GM18909 (cell line): ENCODE measurements at regions not wholly inside any gene's neighbourhood (a gene's known extent, or its start where the extent isn't known, plus 50 kb on each side); places are given as distances from the start of the nearest gene placed in this dataset.

Source experiments
- ATAC-seq: cut with Tn5 transposase; IDR thresholded peaks from one replicate; pipeline ENCODE4 v1.9.1; 2021; ENCODE audit warnings: mild to moderate bottlenecking; ENCODE audit not compliant: unreplicated experiment, poor library complexity

DNA sequence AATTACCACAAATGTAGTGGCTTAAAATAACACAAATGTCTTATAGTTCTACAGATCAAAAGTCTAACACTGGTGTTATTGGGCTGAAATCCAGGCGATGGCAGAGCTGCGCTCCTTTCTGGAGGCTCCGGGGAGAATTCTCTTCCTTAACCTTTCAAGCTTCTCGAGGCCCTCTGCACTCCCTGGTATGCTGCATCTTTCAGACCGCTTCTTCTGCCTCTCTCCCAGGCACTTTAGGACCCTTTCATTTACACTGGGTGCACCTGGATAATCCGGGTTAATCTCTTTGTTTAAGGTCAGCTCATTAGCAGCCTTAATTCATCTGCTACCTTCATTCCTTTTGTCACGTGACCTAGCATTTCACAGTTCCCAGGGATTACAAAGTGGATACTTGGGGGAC, 211.3 kb upstream of the RFC3 start:
- ATAC-seq: no peak

DNA sequence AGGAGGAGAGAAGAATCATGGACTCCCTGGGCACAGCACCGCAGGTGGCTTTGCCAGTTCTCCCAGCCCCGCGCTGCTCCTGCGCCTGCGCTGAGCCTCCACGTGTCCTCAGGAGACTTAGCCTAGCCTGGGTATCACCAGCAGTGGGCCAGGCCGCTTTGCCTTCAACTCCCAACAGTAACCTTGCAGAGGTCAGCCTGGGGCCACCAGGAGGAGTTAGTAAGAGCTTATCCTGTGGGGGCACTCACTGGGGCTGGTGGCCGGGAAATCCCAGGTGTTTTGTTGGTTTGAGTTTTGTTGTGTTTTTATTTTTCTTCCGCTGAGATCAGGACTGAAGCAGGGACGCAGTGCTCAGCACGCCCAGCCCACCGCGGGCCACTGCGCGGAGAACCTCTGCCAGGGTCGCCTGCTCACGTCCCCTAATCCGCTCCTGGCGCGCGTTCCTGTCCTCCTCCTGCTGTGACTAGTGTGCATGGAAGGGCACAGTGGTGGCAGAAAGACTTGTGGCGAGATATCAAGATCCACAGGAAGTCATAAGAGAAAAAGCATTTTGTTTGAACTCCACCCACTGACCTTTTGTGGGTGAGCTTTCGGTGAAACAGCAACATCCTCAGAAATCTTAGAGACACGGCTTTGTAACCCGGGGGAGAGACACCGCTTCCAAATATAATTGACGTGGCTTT, 207.4 kb upstream of the RFC3 start:
- no peak for ATAC-seq

DNA sequence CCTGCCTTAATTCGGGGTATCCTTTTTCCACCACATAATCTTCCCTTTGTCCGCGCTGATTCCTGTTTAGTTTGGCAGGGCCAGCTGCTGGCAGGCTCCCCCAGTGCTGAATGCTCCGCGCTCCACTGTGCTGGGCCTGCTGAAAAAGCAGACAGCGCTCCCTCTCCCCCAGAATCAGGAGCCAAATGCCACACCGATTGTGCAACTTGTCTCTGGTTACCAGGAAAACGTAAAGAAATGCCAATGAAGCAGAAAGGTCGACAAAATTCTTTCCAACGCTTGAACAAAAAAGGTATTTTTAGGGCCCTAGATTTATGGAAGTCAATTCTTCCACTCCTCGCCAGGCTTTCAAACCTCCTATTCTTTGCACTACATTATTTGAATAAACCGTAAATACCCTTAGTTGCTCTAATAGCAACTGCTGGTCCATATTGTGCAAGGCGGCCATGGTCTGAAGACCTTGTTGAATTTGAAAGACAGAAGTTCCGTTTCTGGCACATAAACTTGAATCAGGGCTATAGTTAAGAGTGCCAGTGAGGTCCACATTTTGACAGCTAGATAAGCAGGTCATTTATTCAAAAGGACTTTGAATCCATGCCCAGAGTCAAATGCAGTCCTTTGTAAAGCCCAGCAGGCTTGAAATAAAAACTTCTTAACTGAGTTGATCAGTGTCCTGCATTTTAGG, 206.7 kb upstream of the RFC3 start:
- ATAC-seq: no peak

DNA sequence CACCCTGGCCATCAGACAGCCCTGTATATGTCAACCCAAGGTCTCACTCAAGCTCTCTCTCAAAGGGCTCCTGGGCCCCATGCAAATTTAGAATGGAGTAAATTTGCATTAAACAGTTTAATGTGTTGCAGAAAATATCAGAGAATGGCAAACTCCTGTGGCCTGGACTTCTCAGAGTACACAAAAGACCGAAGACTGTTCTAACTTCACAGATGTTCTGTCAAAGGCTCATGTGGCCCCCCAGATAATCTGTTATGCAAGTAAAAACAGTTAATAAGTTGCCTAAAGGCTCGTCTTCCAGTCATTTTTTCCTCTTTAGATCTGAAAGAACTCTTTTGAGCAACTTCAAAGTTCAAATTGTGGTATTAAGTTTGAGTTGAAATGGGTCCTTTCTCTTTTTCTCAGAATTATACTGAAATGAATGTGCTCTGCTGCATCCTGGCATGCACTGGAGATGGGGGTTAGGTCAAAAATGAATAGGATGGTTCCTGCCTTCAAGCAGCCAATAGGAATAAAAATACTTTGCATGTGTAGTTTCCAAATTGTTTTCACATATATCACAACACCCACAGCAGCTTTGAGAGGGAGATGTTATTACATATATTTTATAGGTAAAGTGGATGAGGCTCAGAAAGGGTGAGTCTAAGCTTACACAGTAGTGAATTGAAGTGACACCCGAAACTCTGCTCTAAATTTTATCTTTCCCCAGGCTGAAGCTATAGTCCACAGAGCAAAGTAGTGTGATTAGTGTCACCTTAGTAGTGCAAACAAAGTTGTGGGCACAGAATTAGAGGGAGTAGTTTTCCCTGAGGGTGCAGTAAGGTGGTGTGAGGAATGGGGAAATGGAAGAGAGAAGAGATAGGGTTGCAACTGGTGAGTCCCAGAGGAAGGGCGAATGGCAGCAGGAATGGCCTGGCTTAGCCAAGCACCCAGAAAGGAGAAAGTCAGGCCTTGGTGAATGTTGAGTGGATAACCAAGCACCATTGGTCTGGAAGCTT, 205.0 kb upstream of the RFC3 start:
- peak; percentile 65 for ATAC-seq

DNA sequence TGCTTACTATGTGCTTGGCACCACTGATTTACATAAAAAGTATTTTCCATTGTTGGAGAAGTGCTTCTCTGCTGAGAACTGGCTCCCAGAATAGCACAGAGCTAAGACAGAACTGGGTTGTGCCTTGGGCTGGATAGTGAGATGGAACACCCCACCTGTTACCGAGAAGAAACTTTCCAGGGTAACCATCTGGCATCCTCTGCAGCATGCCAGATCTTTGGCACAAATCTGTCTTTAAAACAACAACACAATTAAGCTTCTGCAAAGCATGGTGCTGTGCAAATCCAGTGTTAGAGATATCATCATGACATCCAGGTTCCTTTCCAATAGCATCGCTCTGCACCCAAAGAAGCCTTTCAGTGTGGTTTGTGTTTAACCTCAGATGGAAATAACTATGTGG, 202.5 kb upstream of the RFC3 start:
- ATAC-seq: no peak

DNA sequence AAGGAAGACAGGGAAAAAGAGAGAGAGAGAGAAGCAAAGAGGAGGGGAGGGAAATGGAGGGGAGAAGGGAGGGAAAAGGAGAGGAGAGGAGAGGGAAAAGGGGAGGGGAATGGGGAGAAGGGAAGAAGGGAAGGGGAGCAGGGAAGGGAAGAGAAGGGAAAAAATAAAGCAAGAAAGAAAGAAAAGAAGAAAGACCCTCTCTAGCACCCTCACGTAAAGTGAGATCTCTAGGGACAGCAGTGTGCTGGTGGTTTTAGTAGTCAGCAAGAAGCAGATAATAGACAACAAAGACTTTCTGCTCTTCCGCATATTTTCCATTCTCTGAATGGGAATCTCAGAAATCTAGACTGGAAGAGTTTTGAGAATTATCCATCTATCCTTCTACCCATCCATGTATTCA, 201.8 kb upstream of the RFC3 start:
- no peak for ATAC-seq

DNA sequence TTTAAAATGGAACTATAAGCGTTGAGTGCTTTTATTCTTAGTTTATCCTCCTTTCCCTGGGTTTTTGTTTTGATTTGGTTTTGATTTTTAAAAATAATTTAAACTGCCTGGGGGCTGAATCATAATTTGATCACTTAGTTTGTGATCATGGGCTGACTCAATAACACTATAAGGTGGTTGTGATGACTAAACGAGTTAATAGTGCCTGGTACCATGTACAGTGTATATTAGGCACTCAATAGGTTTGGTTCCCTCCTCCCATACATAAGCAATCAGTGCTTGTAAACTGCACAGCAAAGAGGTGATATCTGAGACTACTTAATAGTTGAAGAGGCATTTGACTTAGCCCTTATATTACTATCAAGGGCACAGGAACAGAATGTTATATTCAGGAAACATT, 200.9 kb upstream of the RFC3 start:
- ATAC-seq: no peak

DNA sequence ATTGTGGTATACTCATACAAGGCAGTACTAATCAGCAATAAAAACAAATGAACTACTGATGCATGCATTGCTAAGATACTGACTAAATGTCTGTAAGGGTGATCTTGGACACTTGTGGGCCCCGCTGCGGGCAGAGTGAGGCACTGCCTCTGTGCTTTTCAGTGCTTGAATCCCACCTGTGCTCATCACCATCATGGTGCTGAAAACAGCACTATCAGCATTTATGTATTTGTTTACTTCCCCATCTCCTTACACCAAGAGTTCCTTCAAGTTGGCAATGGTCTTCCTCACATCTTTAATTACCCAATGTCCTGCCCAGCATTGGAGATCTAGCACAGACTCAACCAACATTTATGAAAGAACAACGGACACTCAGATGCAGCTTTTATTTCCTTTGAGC, 193.7 kb upstream of the RFC3 start:
- no peak for ATAC-seq

DNA sequence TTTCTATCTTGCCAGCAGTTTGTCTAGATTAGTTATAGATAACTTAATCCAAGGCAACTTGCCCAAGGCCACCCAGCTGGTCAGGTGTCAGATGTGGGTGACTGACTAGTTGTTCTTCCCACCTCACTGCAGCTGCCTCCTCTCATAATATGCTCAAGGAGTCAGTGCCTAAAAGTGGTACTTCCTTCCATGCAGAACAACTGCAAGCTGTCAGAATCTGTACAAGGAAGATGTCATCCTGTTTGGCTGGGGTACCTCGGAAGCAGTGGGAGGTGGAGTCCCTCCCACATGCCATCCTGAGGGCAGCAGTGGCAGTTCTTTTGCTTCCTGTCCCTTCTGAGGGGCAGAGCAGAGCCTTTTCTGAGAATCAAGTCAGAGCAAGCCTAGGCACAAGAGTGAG, 193.2 kb upstream of the RFC3 start:
- no peak for ATAC-seq

DNA sequence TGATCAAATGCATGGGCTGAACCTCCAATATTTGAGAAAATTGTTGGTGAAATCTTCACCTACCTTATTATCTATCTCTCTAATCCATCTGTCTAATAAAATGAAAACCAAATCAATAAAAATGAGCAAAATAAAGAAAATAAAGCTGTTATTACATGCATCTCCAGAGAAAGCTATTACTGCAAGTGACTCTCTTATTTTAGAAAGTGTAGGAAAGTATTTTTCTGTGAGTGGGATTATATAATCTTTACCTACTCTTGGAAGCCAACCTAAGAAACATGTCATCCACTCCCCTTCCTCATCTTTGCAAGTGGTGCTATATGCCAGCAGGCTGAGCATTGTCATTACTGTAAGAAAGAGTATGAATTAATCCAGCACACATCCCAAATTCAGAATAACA, 191.5 kb upstream of the RFC3 start:
- ATAC-seq: no peak

DNA sequence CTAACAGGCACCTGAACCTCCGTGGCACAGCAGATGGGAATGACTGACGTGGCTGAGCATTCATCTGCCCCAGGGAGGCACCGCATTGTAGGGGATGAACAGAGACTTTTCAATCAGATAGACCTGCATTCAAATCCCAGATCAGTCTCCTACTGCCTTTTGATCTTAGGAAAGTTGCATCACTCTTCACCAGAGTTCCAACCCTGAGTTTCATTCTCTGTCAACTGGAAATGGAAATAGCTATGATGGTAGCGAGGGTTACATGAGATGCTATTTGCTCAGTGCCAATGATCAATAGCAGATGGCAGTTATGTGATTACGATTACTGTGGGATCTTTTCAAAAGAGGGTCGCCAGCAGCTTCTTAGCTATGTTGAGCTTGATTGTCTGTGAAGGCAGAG, 189.3 kb upstream of the RFC3 start:
- ATAC-seq: no peak

DNA sequence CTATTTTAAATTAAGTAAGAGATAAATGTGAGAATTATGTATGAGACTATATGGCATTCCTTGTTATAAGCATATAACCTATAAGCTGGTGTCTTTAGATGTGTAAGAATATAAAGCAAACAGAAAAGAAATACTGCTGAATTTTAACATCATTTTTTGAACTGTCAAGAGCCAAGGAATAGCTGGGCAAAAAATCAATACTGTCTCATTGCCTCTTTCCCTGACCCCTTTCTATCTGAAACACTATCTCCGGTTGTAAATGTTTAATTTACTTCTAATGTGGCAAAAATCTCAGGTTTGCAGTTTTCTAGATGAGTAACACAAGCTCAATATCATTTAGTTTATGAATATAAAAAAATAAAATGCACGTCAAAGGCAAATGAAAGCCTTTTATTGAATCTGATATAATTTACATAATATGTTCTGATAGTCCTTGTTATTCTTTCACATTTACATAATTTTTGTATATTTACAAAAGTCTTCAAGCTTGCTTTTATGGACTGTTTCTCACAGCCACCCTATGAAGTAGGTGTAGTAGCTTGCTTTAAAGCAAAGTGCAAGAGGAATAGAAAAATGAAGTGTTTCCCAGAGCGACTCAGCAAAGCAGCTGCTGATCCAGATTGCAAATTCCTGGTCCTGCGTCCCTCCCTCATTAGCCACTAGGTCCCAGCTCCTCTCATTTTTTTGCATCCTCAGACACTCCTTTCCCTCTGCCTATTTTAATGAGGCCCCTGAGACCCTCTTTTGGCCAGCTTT, 188.2 kb upstream of the RFC3 start:
- ATAC-seq: no peak

DNA sequence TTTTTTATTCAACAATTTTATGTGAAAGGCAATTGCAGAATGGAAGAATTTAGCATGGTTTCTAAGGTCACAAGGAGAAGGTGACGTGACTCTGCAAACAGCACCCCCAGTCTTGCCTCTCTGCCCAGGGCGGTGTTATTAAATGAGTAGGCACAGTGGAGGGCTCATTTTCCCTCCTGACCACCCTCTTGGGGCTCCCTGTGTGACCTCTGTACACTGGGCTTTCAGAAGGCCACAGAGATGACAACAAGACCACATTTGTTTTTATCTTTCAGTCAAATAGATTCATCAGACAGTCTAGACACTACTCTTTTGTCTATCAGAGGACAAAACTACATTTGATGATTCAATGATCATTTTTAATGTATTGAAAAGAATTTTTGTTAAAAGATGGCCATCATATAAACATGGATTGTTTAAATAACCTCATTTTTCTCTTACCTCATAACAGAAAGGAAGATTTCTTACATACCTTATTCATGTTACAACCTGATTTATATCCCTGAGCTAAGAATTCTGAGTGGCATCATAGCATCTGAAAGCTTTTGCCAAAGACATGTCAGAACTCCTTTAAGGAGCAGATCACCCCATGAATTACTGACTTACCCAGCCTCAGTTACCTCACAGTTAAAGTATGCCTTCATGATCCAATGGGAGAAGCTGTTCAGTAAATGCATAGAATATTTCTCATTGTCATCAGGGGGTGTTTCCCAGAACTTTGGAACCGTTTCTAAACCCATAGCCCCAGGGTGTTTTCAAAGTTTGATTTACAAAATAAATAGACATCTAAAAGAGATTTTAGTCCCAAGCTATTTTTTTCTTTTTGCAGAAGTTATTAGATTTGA, 184.0 kb upstream of the RFC3 start:
- no peak for ATAC-seq

DNA sequence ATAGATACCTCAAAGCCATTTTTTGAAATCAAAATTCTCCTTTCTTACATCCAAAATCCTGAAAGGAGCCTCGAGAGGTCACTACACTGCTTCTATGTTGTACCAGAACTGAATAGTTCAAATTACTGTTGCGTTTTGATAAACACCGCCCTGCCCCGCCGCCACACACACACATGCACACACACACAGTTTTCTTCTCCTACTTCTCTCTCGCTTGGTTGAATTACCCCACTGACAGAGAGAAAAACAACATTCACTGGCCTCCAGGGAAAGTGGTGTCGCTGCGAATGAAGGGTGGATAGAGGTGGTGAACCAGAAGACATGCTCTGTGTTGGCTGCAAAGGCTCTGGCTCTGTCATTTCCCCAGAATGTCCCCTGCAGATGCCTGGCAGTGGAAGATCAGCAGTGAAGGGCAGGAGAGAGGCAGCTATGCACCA, 183.4 kb upstream of the RFC3 start:
- ATAC-seq: no peak

DNA sequence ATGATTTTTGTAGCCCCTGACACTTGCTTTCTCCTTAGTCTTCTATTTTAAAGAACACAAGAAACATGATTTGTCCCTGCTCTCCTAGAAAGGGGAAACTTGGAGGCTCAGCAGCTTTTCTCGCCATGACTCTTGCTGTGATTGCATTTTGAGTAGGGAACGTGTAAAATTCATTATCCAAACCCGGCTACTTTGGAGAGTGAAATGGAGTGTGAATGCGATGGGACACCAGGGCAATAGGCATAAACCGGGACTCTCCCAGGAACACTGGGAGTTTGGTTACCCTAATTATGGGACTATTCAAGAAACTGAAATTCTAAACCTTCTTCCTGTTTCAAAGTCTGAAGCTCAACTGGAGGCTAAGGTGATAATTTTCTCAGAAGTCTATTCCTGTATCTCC, 181.7 kb upstream of the RFC3 start:
- ATAC-seq: no peak

DNA sequence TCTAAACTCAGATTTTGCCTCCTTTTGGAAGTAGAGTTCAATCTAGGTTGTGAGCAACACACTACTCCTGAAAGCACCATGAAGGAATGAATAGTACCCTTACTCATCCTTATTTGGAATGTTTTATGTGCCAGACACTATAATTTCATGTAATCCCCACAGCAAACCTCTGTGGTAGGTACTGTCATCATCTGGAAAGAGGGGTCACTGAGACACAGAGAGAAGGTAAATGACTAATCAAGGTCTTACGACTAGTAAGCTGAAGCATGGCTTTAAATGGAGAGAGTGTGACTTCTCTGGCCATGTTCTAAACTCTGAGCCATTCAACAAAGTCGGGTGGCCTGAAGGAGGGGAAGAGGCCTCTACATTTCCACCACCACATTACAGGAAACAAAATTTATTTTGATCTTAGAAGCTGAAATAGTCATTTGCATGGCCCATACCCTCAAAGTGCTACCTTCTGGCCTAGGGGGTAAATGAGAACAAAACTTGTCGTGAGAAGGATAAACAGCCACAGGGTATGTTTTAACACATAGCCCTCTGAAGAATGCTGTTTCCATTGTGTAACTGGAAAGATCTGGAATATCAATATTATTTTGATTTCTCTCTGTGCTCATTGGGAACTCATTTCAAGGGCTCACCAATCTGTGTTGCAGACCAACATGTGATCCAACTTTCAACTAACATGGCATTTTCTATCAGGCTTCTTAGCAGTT, 180.8 kb upstream of the RFC3 start:
- no peak for ATAC-seq

DNA sequence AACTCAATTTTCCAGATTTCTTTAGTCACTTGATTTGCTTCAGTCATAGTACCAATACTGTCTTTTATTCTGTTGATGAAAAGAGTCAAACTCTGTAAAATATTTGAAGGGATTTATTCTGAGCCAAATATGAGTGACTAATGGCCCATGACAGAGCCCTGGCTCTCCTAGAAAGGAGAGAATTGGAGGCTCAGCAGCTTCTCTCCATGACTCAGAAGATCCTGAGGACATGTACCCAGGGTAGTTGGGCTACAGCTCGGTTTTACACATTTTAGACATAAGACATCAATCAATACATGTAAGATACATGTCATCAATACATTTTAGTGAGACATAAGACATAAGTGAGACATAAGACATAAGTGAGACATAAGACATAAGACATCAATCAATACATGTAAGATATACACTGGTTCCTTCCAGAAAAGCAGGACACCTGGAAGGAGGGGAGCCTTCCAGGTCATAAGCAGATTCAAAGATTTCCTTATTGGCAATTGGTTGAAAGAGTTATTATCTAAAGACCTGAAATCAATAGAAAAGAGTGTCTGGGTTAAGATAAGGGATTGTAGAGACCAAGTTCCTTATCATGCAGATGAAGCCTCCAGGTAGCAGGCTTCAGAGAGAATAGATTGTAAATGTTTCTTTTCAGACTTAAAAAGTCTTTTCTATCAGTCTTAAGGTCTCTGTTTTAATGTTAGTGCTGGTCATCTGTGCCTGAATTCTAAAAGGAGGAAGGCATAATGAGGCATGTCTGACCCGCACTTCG, 179.8 kb upstream of the RFC3 start:
- no peak for ATAC-seq

DNA sequence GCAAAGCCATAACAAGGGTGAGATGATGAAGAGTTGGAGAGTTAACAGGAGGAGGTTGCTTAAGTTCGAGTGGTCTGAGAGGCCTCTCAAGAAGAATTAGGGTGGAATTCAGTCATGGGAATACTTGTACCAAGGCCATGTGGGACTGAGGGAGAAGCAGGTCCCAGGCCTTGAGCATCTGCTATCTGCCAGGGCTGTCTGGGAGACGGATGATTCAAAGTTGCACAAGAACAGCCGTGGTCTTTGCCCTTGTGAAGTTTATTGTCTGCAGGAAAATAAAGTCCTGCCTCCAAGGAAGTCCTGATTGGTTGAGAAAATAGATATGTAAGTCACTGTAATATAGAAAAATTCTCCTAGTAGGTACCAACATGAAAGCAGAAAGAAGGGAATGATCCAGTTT, 178.8 kb upstream of the RFC3 start:
- no peak for ATAC-seq
